Keratinocyte (primary cell): ENCODE measurements at regions not wholly inside any gene's neighbourhood (a gene's known extent, or its start where the extent isn't known, plus 50 kb on each side); places are given as distances from the start of the nearest gene placed in this dataset.

Experiments used
- DNase-seq: peaks from one replicate; pipeline ENCODE4 v3.0.0-alpha.2; 2011; ENCODE audit warnings: low read depth, missing footprints, low spot score
- FAIRE-seq: peaks from 2 replicates; lab custom pipeline; 2011; peaks lifted over from hg19 to GRCh38; lab: Jason Lieb, UNC
- H2AFZ ChIP-seq: 2 replicates; pipeline ENCODE4 v1.6.0; 2012; ENCODE audit warnings: low read length, control low read depth, inconsistent platforms; ENCODE audit not compliant: control insufficient read depth
- H3K27ac ChIP-seq: 2 replicates; pipeline ENCODE4 v1.5.1; 2011; ENCODE audit warnings: low read length; ENCODE audit not compliant: control insufficient read depth, insufficient read depth
- H3K27me3 ChIP-seq: 3 replicates; pipeline ENCODE4 v1.6.0; 2011; ENCODE audit warnings: low read length; ENCODE audit not compliant: control insufficient read depth, insufficient read depth; ENCODE audit errors: extremely low read depth
- H3K36me3 ChIP-seq, 2 experiments: 2 replicates in 1 of 2; 3 replicates in 1 of 2; pipeline ENCODE4 v1.5.1; 2011; ENCODE audit warnings: low read length in 2 of 2, mild to moderate bottlenecking in 1 of 2; ENCODE audit not compliant: control insufficient read depth in 2 of 2, insufficient read depth in 2 of 2; ENCODE audit errors: extremely low read depth in 1 of 2
- H3K4me1 ChIP-seq: 3 replicates; pipeline ENCODE4 v1.5.1; 2011; ENCODE audit warnings: low read length; ENCODE audit not compliant: control insufficient read depth, insufficient read depth; ENCODE audit errors: extremely low read depth
- H3K4me2 ChIP-seq: 3 replicates; pipeline ENCODE4 v1.6.0; 2011; ENCODE audit warnings: low read depth, low read length; ENCODE audit not compliant: control insufficient read depth, insufficient read depth; ENCODE audit errors: extremely low read depth
- H3K4me3 ChIP-seq, 3 experiments: fragments of 200-600 bp in 1 of 3; sonication (generic) in 1 of 3; 2 replicates in 2 of 3; 3 replicates in 1 of 3; pipeline ENCODE4 v1.5.1; 2011 to 2016; ENCODE audit warnings: low read length in 3 of 3, mild to moderate bottlenecking in 3 of 3, control low read depth in 2 of 3, inconsistent platforms in 1 of 3, low read depth in 1 of 3, mixed read lengths in 1 of 3, mixed run types in 1 of 3, moderate library complexity in 1 of 3; ENCODE audit not compliant: control insufficient read depth in 2 of 3, insufficient read depth in 2 of 3; ENCODE audit errors: extremely low read depth in 1 of 3
- H3K79me2 ChIP-seq: 2 replicates; pipeline ENCODE4 v1.6.0; 2012; ENCODE audit warnings: low read length; ENCODE audit not compliant: control insufficient read depth, insufficient read depth
- H3K9ac ChIP-seq: 3 replicates; pipeline ENCODE4 v1.6.0; 2011; ENCODE audit warnings: low read length; ENCODE audit not compliant: control insufficient read depth, insufficient read depth; ENCODE audit errors: extremely low read depth
- H3K9me1 ChIP-seq: 3 replicates; pipeline ENCODE4 v1.6.0; 2011; ENCODE audit warnings: low read length; ENCODE audit not compliant: control insufficient read depth, insufficient read depth; ENCODE audit errors: extremely low read depth
- H3K9me3 ChIP-seq: 2 replicates; pipeline ENCODE4 v1.5.1; 2012; ENCODE audit warnings: low read depth, low read length; ENCODE audit not compliant: control insufficient read depth
- H4K20me1 ChIP-seq: 3 replicates; pipeline ENCODE4 v1.6.0; 2011; ENCODE audit warnings: low read length; ENCODE audit not compliant: control insufficient read depth, insufficient read depth; ENCODE audit errors: extremely low read depth
- EZH2 ChIP-seq: IDR thresholded peaks from one replicate; pipeline ENCODE4 v1.6.1; 2012; ENCODE audit warnings: inconsistent platforms, mild to moderate bottlenecking, low read length, moderate library complexity
- dilution Hi-C: fragments of 300-500 bp; cut with MboI; formaldehyde crosslinking; loops from one replicate; pipeline ENCODE4 v1.7.0; 2020; ENCODE audit warnings: low sequenced_read_pairs; ENCODE audit not compliant: extremely low pct_ligation_motif_present
- TF ChIP-seq, protein P1 (sequence below), 3 experiments: IDR thresholded peaks in 1 of 3; conservative IDR thresholded peaks in 1 of 3; optimal IDR thresholded peaks in 1 of 3; 2 replicates in 2 of 3; 3 replicates in 1 of 3; pipeline versions ENCODE3 to v1.5.1; 2011; ENCODE audit warnings: low read length in 3 of 3, mild to moderate bottlenecking in 3 of 3, moderate library complexity in 2 of 3, control low read depth in 1 of 3, inconsistent platforms in 1 of 3; ENCODE audit not compliant: insufficient read depth in 2 of 3; ENCODE audit errors: extremely low read depth in 1 of 3

DNA sequence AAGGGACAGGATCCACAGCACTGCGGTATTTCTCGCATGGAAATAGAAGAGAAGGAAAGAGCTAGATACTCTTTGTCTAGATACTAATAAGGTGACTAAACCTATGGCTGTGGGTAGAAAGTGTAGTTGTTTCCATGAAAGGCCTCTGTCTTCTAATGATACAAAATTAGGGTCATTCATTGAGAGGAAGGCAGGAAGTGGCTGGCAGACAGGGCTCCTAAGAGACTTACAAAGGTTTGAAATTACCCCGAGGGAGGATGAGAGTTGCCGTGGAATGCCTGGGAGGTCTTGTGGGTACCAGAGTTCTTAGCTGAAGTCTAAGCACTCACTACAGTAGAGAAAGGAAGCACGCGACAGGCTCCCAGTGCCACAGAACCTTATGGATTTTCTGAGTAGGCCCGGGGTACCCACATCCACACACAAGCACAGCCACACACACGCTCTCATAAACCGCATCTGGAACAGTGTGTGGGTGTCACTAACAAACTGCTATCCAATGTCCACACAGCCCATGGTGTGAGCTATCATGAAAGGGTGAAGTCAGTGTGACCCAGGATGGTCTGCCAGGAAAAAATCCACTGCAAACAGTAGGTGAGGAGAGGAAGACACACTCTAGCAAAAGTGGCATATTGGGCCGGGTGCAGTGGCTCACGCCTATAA lies 221.4 kb downstream of the FAM43A start:
- FAIRE-seq (no peak), DNase-seq (no peak)
- no peaks in the 10 kb centered on the region for H3K36me3 ChIP-seq
- no peak overlapping the region for H3K4me2 ChIP-seq
- peaks cover 9% of the 10 kb centered on the region for H3K27me3 ChIP-seq
- TF ChIP-seq, protein P1, sequence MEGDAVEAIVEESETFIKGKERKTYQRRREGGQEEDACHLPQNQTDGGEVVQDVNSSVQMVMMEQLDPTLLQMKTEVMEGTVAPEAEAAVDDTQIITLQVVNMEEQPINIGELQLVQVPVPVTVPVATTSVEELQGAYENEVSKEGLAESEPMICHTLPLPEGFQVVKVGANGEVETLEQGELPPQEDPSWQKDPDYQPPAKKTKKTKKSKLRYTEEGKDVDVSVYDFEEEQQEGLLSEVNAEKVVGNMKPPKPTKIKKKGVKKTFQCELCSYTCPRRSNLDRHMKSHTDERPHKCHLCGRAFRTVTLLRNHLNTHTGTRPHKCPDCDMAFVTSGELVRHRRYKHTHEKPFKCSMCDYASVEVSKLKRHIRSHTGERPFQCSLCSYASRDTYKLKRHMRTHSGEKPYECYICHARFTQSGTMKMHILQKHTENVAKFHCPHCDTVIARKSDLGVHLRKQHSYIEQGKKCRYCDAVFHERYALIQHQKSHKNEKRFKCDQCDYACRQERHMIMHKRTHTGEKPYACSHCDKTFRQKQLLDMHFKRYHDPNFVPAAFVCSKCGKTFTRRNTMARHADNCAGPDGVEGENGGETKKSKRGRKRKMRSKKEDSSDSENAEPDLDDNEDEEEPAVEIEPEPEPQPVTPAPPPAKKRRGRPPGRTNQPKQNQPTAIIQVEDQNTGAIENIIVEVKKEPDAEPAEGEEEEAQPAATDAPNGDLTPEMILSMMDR (optimal IDR thresholded peaks at IDR 0.05 in 1 of 3, IDR thresholded peaks at IDR 0.05 in 1 of 3, conservative IDR thresholded peaks at IDR 0.05 in 1 of 3; ENCODE audit: extremely low read depth in 1 of 3, insufficient read depth in 2 of 3, low read length in 3 of 3): no peak
- no peak for TF ChIP-seq EZH2
- no peak overlapping the region for H3K4me3 ChIP-seq
- dilution Hi-C loops: no loop called here
- H3K9ac ChIP-seq: no peak overlapping the region
- no peaks in the 10 kb centered on the region for H3K79me2 ChIP-seq
- H3K4me1 ChIP-seq: no peaks in the 10 kb centered on the region
- H3K27ac ChIP-seq: no peak overlapping the region
- no peak overlapping the region for H2AFZ ChIP-seq
- H3K9me1 ChIP-seq: no peaks in the 10 kb centered on the region
- peaks cover 3% of the 10 kb centered on the region for H3K9me3 ChIP-seq
- no peaks in the 10 kb centered on the region for H4K20me1 ChIP-seq

DNA sequence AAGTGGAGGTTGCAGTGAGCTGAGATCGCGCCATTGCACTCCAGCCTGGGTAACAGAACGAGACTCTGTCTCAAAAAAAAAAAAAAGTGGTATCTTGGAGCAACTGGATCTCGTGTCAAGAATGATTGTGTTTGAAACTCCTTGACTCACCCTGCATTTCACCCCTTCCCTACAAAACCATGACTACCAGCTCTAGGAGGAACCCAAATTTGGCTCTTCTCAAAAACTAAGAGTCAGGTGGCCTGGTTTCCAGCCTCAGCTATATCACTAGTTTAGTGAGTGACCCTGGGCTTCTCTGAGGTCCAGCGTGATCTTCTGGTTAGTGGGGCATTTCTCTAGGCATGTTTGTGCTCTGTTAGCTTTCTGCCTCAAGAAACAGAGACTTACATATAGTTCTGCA lies 222.1 kb downstream of the FAM43A start:
- H3K4me2 ChIP-seq: no peak overlapping the region
- H3K4me3 ChIP-seq: no peak overlapping the region
- FAIRE-seq (no peak), DNase-seq (no peak)
- no peak overlapping the region for H3K27ac ChIP-seq
- no peaks in the 10 kb centered on the region for H3K9me1 ChIP-seq
- H3K79me2 ChIP-seq: no peaks in the 10 kb centered on the region
- H3K4me1 ChIP-seq: no peaks in the 10 kb centered on the region
- no peak overlapping the region for H3K9ac ChIP-seq
- H4K20me1 ChIP-seq: no peaks in the 10 kb centered on the region
- H3K36me3 ChIP-seq: no peaks in the 10 kb centered on the region
- dilution Hi-C loops: no loop called here
- no peak overlapping the region for H2AFZ ChIP-seq
- TF ChIP-seq, protein P1 (optimal IDR thresholded peaks at IDR 0.05 in 1 of 3, IDR thresholded peaks at IDR 0.05 in 1 of 3, conservative IDR thresholded peaks at IDR 0.05 in 1 of 3; ENCODE audit: extremely low read depth in 1 of 3, insufficient read depth in 2 of 3, low read length in 3 of 3): no peak
- no peak for TF ChIP-seq EZH2
- H3K27me3 ChIP-seq: peaks cover 12% of the 10 kb centered on the region
- peaks cover 3% of the 10 kb centered on the region for H3K9me3 ChIP-seq
